ENCODE measurements at regions not wholly inside any gene's neighbourhood (a gene's known extent, or its start where the extent isn't known, plus 50 kb on each side); places are given as distances from the start of the nearest gene placed in this dataset.

- Histone ChIP-seq H3K27ac (no peak overlapping the region), H3K27me3 (ENCODE audit: insufficient read depth, low read depth, severe bottlenecking) (no peaks in the 10 kb centered on the region), H3K9me3 (ENCODE audit: severe bottlenecking) (no peaks in the 10 kb centered on the region), H3K4me3 (ENCODE audit: low read depth, low read length) (no peak overlapping the region), H3K36me3 (no peaks in the 10 kb centered on the region)
- no peak for DNase-seq
- no peak for TF ChIP-seq CTCF (IDR thresholded peaks at IDR 0.05; ENCODE audit: low read depth, low read length)
These were observed 1603.3 kb upstream of the ZEB2 start for GRCh38 chr2:146123256-146123655.

GRCh38 chr2:146119586-146119985 is 1599.7 kb upstream of the ZEB2 start:
- H3K27me3 ChIP-seq (ENCODE audit: insufficient read depth, low read depth, severe bottlenecking) = no peaks in the 10 kb centered on the region
- H3K27ac ChIP-seq = no peak overlapping the region
- no peaks in the 10 kb centered on the region for H3K9me3 ChIP-seq (ENCODE audit: severe bottlenecking)
- no peak overlapping the region for H3K4me3 ChIP-seq (ENCODE audit: low read depth, low read length)
- H3K36me3 ChIP-seq = no peaks in the 10 kb centered on the region
- TF ChIP-seq CTCF (IDR thresholded peaks at IDR 0.05; ENCODE audit: low read depth, low read length) = no peak
- no peak for DNase-seq

GRCh38 chr2:146108993-146109392 is 1589.1 kb upstream of the ZEB2 start:
- Histone ChIP-seq H3K9me3 (ENCODE audit: severe bottlenecking) (no peaks in the 10 kb centered on the region), H3K27ac (no peak overlapping the region), H3K27me3 (ENCODE audit: insufficient read depth, low read depth, severe bottlenecking) (no peaks in the 10 kb centered on the region), H3K36me3 (no peaks in the 10 kb centered on the region), H3K4me3 (ENCODE audit: low read depth, low read length) (no peak overlapping the region)
- no peak for DNase-seq
- no peak for TF ChIP-seq CTCF (IDR thresholded peaks at IDR 0.05; ENCODE audit: low read depth, low read length)

GRCh38 chr2:146094185-146094584 is 1574.3 kb upstream of the ZEB2 start:
- H3K36me3 ChIP-seq = no peaks in the 10 kb centered on the region
- H3K27ac ChIP-seq = no peak overlapping the region
- no peak overlapping the region for H3K4me3 ChIP-seq (ENCODE audit: low read depth, low read length)
- peaks cover 6% of the 10 kb centered on the region for H3K9me3 ChIP-seq (ENCODE audit: severe bottlenecking)
- no peak for TF ChIP-seq CTCF (IDR thresholded peaks at IDR 0.05; ENCODE audit: low read depth, low read length)
- H3K27me3 ChIP-seq (ENCODE audit: insufficient read depth, low read depth, severe bottlenecking) = no peaks in the 10 kb centered on the region
- DNase-seq = no peak

GRCh38 chr2:146081459-146081858 is 1561.5 kb upstream of the ZEB2 start:
- H3K27me3 ChIP-seq (ENCODE audit: insufficient read depth, low read depth, severe bottlenecking) = no peaks in the 10 kb centered on the region
- no peak overlapping the region for H3K4me3 ChIP-seq (ENCODE audit: low read depth, low read length)
- no peak for TF ChIP-seq CTCF (IDR thresholded peaks at IDR 0.05; ENCODE audit: low read depth, low read length)
- DNase-seq = no peak
- no peak overlapping the region for H3K27ac ChIP-seq
- H3K36me3 ChIP-seq = no peaks in the 10 kb centered on the region
- no peaks in the 10 kb centered on the region for H3K9me3 ChIP-seq (ENCODE audit: severe bottlenecking)

GRCh38 chr2:146080925-146081324 is 1561.0 kb upstream of the ZEB2 start:
- Histone ChIP-seq H3K4me3 (ENCODE audit: low read depth, low read length) (no peak overlapping the region), H3K27me3 (ENCODE audit: insufficient read depth, low read depth, severe bottlenecking) (no peaks in the 10 kb centered on the region), H3K9me3 (ENCODE audit: severe bottlenecking) (no peaks in the 10 kb centered on the region), H3K27ac (no peak overlapping the region), H3K36me3 (no peaks in the 10 kb centered on the region)
- no peak for TF ChIP-seq CTCF (IDR thresholded peaks at IDR 0.05; ENCODE audit: low read depth, low read length)
- no peak for DNase-seq

Measured in WERI-Rb-1 (cell line).